Stimulated activated naive CD4-positive, alpha-beta T cell (primary cell): ENCODE measurements at regions not wholly inside any gene's neighbourhood (a gene's known extent, or its start where the extent isn't known, plus 50 kb on each side); places are given as distances from the start of the nearest gene placed in this dataset.
A peak's percentile ranks its signal among the peaks of the same experiment; 100 is the strongest.
"Not testable (repeated sequence)": the region's sequence is repeated elsewhere in the genome, so short reads cannot be mapped to it uniquely, and the experiment has no call there.

Source experiments
- DNase-seq, 6 experiments: peaks; one replicate each; lab custom pipeline; 2025; lab: John Stamatoyannopoulos, UW

DNA sequence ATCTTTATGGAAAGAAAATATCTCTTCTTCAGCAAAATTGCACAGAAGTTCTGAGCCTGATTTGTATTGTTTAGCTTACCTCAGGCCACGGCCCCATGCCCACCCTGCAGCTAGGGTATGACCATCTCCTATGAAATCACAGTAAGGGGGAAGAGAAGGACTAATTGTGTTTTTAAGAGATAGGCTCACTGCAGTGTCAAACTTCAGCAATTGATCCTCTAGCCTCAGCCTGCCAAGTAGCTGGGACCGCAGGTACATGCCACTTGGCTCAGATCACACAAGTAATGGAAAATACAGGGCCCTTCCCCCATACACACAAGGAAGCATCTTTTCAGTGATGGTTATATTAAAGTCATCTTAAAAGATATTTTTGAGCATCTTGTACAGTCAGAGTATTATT lies 60.0 kb downstream of the DMAC1 start:
- no peak for DNase-seq

DNA sequence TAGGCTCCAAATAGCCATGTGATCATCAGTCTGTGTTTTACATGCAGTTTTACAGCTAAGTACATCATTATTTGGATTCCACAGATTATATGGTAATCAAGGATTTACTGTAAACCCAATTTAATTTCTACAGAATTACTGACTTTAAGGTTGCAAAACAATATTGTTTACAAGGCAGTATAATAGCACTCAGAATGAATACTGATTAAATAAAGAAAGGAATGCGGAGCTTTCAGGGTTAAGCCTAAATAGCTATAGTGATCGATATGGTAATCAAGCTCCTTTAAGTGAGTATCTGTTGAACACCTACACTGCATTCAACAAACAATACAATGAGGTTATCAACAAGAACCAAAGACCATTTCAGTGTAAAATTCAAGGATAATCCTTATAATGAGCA lies 64.3 kb downstream of the DMAC1 start:
- no peak for DNase-seq

DNA sequence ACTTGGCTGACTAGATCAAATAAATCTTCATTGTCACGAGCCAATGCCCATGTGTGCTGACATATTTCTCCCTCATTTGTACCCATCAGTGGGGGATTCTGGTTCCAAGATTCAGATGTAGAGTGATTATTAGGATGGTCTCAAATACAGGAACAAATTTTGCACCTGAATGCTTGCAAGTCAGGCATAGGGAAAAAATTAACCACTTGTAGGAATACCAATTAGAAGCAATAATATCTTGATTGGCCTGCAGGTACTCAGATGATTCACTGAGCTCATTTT lies 69.5 kb downstream of the DMAC1 start:
- no peak for DNase-seq

DNA sequence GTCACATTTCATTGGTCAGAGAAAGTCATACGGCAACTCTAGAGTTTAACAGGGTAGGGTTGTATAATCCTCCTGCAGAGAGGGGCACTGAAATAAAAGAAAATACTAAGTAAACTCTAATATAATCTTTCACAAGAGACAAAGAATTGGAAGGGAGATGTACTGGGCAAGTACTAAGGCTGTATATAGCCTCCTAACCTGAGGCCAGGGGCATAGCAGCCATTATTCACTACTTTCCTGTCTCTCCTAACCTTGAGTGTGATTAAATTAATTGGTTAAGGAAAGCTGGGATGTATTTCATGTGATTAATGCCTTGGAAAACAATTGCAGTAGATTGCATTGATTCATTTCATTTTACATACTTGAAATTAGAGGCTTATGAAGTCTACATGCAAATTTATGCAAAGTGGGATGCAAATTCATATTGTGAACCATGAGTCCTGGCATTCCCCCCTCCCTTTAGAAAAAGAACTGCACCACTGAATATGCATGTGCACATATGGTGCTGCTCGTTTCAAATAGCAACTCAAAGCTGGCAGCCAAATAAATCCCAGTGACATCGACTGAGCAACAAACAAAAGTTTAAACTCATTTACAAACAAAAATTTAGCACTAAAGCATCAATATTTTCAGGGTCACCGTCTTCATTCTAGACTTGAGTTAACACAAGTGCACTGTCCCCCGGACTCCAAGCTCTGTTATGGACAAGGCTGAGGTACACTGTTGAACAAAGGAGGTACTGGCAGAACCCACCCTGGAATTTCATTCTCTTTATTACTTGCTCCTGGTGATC lies 70.0 kb downstream of the DMAC1 start:
- DNase-seq: no peak

DNA sequence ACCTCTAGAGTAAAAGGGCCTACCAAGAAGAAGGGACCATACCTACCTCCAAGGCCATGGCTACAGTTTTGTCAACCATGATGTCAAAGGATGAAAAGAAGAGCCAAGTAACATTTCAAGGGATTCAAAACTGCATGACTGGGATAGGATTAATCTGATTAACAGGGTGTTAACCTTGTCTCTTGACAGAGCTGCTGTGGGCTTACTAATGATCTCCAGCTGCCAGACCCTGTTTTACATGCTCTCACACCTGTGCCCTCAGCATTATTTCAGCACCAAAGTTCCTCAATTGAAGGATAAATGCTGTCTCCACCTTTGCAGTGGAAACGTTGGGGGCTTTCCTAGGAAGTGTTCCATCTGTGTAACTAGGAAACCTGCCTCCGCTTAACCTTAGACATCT lies 78.3 kb downstream of the DMAC1 start:
- no peak for DNase-seq

DNA sequence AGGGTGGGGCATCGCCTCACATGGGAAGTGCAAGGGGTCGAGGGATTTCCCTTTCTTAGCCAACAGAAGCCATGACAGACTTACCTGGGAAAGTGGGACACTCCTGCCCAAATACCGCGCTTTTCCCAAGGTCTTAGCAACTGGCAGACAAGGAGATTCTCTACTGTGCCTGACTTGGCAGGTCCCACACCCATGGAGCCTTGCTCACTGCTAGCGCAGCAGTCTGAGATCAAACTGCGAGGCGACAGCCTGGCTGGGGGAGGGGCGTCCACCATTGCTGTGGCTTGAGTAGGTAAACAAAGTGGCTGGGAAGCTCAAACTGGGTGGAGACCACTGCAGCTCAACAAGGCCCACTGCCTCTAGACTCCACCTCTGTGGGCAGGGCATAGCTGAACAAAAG lies 86.5 kb downstream of the DMAC1 start:
- DNase-seq: not testable (repeated sequence)

DNA sequence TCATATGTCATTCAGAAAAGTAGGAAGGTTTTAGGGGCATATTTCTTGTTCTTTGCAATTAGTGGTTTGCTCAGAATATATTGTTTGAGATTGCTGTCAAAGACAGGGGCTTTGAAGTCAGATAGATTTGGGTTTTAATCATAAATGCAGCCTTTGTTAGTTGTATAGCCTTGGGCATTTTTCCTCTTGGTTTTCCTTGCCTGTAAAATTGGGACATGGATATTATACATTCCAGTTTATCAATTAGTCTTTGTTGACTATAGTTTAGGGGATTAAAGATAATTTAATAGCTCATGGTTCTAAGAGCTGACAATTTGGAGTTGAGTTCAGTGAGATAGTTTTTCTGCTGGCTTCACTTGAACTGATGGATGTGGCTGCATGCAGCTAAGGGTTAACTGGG lies 88.9 kb downstream of the DMAC1 start:
- no peak for DNase-seq

DNA sequence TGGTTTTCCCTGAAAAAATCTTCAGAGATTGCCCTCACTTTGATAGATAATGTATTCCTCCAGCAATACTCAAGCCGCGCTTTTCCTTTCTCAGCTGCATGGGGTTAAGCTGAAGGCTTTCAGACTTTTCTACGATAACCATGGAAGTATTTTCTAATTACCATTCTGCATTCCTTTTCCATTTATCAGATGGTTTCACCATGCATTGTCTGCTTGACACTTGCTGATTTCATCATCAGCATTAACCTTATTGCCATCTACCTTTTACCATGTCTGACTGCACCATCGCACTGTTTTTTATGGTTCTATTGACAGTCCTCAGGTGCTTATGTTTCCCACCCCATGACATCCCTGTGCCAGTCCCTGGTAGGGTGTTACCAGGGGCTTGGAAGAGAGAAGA lies 91.6 kb downstream of the DMAC1 start:
- no peak for DNase-seq

DNA sequence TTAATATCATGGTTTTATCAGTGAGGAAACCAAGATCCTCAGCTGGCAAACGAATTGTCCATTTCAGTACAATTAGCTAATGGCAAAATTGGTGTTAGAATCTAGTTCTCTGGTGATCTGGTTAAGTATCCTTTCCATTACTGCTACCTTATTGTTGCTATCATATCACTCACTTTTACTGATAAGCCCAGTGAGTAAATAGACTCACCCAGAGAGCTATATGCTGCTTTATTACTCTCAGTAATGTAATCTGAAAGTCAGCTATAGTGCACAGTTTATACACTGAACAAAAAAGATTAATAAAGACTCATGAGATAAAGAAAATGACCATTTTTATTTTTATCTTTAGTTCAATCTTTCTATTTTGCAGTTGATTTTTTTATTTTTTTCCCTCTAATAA lies 95.0 kb downstream of the DMAC1 start:
- no peak for DNase-seq

DNA sequence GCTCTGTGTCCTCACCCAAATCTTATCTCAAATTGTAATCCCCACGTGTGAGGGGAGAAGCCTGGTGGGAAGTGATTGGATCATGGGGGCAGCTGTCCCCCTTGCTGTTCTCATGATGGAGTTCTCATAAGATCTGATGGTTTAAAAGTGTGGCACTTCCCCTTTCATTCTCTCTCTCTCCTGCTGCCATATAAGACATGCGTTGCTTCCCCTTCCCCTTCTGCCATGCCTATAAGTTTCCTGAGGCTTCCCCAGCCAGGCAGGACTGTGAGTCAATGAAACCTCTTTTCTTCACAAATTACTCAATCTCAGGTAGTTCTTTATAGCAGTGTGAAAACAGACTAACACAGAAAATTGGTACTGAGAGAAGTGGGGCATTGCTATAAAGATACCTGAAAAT lies 107.7 kb downstream of the DMAC1 start:
- no peak for DNase-seq

DNA sequence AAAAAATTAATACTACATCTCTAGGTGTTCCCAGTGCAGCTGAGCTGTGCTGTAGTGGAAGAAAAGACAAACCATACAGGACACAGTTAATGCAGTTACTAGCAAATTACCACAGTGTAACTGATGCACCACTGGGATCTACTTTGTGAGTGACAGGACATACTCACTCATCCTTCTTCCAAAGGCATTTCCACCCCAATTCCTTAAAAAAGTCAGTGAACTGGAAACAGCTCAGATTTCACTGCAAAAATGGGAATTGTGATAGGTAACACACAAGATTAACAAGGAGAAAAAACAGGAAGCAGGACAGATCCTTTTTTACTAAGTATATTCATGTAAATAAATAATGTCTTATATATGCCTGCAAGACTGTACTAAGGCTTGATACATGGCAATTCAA lies 109.6 kb downstream of the DMAC1 start:
- DNase-seq: no peak

DNA sequence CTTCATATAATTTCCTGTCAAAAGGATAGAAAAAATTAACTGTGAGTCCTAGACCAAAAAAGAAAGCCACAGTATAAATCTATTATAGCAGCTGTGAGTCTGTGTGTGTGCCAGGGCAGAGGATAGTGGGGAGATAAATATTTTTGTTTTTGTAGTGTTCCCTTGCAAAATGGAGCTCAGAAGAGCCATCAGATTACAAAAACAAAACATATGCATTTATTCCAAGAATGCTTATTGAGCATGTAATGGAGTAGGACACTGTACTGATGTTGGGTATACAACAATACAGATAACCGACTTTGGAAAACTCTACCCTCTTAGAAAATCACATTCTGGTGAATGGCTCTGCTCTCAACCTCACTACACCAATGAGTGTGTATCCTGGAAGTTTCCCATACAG lies 111.0 kb downstream of the DMAC1 start:
- no peak for DNase-seq

DNA sequence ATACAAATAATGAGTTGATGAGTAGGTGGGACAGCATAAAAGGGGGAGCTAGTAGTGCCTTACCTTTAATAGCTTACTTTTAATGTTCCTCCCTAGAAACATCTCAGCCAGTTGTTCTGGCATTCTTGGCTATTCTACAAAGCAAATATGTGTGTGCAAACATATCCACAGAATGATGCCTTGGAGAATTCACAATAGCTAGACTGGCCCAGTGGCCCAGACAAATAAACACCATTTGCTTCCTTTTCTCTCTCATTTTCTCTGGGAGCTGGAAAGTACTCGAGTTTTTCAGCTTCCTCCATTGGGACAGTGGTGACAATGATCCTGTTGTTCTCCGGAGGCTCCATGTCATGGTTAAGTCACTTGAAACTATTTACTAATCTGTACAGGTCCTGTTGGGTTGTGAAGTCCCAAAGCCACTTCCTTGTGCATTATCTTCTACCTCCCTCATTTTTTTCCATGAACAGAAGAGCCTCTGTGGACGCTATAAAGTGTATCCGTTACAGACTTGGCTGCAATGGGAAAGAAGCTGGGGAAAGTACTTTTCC lies 122.9 kb downstream of the DMAC1 start:
- DNase-seq: no peak

DNA sequence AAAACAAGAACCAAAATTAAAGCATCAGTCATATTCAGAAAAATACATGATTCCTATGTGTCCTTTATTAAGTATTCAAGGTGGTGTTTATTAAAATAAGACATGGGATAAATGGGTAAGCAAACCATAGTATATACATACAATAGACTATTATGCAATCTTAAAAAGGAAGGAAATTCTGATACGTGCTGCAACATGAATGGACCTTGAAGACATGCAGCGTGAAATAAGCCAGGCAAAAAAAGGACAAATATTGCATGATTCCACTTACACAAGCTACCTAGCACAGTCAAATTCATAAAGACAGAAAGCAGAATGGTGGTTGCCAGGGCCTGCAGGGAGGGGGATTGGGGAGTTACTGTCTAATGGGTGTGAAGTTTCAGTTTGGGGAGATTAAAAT lies 127.7 kb downstream of the DMAC1 start:
- no peak for DNase-seq

DNA sequence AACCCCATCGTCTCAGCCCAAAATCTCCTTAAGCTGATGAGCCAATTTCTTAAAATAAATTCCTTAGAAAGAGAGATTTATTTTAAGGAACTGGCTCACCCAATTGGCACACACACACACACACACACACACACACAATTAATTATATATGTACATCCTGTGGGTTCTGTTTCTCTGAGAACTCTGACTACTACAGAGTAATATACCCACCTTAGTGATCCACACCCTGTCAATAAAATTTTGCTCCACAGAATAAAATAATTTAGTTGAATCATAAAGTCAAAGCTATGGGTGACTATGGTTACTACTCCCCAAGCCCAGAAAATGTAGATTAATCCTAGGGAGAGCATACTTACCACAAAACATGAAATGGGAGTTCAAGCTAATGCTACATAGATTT lies 131.0 kb downstream of the DMAC1 start:
- DNase-seq: no peak

DNA sequence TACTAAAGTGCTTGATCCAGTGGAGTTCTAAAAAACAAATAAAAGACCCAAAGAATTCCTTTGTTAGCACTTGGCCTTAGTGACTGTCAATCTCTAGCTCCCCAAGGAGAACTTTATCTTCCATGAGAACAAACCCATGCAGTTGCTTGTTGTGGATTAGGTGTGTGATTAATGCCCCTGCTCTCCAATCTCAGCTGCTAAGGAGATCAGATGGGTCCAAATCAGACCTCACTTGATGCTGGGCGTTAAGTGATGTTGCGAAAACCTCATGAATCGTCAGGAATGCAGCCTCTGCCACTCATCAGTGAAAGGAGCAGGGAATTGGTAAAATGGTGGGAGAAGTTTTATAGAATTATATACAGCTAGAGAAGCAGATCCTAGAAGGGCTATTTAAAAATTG lies 133.7 kb downstream of the DMAC1 start:
- DNase-seq: no peak

DNA sequence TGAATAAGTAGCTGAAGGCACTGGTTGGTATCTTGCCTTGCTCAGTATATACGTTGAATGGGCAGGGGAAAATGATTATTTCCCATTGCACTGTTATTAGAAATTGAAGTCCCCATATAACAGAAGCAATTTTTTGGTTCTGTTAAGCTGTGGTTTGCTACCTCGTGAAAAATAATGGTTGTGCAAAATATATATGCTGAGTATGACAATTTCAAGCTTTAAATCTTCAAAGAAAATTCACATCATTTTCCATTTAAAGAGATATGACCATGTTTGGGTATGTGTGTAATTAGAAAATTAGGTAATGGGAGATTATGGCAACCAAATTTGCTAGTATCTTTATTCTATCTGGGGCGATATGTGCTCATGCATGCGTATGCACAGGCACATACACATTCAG lies 139.8 kb downstream of the DMAC1 start:
- no peak for DNase-seq

DNA sequence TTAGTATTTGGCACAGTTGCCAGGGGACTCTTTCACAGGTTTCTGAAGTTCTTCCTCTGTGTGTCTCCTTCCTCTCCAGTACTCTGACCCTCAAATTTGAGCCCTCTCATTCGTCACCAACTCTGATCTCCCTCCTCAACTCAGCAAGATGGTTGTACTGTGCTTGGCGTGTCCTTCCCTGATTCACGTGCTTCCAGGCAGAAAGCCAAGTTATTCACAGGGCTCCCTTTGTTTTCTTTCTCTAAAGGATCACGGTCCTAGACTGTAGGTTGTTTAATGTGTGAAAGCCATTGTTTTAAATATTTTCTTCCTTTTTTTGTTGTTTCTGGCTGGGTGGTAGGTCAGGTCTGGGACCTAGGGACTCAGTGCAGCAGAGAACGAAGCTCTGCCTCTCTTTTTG lies 142.9 kb downstream of the DMAC1 start:
- DNase-seq: no peak

DNA sequence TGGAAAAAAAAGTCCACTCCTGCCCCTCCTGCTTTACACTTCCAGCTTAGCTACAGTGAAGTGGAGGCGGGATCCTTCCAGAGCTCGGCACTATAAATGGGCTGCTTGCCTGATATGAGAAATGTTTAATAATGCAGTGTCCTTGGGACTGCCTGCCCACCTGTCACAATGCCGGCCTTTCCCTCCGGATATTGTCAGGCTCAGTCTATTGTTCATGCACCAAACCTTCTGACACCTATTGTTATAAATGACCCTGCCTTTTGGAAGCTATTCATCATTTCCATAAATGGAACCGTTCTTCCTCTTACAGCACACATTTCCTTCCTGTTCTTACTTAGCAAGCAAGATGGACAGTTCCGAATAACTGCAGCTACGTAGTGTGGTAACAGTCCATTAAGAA lies 146.3 kb downstream of the DMAC1 start:
- no peak for DNase-seq

DNA sequence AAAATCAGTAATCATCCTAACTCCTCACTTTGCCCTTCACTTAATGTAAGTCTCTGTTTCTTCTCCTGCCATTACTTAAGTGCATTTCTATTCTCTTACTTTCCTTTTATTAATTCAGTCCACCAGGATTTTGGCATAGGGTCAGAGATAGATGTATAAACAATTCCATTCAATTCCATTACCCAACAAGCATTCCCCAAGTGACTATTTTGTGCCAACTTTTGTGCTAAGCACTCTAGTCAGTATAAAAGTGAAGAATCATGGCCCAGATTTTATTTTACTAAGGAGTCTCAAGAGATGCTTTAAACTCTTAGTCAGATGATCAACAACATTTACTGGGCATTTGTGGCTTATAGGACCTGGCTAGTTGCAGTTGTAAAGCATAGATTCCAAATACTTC lies 159.3 kb downstream of the DMAC1 start:
- no peak for DNase-seq

DNA sequence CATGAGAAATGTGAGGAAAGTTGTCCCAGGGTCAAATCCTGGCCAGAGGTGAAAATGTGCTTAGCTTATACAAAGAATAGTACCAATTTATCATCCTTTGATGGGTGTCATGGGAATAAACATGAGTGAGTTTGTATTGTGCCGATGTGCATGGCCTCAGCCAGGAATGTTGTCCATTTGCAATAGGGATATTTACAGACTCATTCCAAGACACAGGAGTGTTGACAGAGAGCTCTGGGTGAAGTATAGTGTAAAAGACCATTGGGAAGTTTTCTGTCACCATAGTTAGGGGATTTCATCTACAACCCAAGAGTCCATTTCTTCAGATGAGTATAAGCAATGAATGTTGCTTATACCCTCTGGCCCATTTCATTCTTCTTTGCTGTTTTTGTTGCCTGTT lies 160.1 kb downstream of the DMAC1 start:
- DNase-seq: no peak

DNA sequence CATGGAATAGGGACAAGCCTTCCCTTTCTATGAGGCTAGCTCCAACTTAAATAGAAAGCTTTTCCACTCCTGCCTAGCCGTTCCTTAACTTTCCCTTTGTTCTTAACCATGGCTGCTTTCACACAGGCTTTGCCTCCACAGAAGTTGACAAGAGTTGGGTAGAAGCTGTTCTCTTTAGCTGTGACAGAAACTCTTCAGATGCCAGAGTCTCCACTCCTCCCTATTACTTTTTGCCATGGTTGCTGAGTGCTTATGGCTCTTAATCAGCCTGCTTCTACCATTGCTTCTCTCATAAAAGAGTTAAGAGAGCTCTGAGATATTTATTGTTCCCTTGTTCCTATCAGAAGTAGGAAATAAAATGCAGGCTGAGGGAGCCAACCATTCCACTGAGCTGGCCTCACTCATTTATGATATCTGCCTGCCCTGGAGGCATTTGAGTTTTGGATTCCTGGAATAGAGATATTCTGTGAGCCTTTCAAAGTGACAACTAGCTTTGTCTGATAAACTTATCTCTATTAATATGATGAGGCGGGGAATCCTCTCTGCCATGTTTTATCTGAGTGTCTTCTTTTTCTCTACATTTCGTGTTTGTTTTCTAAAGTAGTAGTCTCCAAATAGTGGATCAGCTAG lies 162.6 kb downstream of the DMAC1 start:
- DNase-seq: no peak

DNA sequence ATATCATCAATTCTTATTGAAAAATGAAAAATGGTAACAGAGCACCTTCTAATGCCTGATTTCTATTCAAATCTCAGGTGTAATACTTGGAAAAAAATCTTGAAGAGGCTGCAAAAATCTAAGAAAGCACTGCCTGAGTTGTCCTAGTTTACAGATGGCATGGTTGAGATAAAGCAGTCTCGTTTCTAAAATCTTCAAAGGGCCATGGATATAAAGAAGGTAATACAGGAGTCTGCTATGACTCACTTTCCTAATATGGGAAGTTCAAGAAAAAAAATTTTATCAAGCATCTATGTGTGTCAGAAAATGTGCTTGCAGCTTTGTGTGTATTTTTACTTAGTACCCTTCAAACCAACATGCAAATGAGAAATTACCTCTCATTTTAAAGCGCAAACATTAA lies 163.3 kb downstream of the DMAC1 start:
- no peak for DNase-seq

DNA sequence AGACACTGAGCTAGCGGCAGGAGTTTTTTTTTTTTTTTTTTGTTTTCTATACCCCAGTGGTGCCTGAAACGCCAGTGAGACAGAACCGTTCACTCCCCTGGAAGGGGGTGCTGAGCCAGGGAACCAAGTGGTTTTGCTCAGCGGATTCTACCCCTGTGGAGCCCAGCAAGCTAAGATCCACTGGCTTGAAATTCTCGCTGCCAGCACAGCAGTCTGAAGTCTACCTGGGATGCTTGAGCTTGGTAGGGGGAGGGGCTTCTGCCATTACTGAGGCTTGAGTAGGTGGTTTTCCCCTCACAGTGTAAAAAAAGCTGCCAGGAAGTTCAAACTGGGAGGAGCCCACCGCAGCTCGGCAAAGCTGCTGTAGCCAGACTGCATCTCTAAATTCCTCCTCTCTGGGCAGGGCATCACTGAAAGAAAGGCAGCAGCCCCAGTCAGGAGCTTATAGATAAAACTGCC lies 173.0 kb downstream of the DMAC1 start:
- DNase-seq: peak; percentile 30 to 80 (median 60)
